Activated CD4-positive, alpha-beta T cell treated with anti-CD3 and anti-CD28 coated beads, Interleukin-2, Interleukin-6, amounts not matched to agents 100 ng/mL and 50 ng/mL, durations not matched to agents 16 hours and 8 hours (primary cell): ENCODE measurements at regions not wholly inside any gene's neighbourhood (a gene's known extent, or its start where the extent isn't known, plus 50 kb on each side); places are given as distances from the start of the nearest gene placed in this dataset.
A peak's percentile ranks its signal among the peaks of the same experiment; 100 is the strongest.
"Not testable (repeated sequence)": the region's sequence is repeated elsewhere in the genome, so short reads cannot be mapped to it uniquely, and the experiment has no call there.

ENCODE experiments used
- DNase-seq: peaks from one replicate; pipeline ENCODE4 v3.0.0-alpha.2; 2020

DNA sequence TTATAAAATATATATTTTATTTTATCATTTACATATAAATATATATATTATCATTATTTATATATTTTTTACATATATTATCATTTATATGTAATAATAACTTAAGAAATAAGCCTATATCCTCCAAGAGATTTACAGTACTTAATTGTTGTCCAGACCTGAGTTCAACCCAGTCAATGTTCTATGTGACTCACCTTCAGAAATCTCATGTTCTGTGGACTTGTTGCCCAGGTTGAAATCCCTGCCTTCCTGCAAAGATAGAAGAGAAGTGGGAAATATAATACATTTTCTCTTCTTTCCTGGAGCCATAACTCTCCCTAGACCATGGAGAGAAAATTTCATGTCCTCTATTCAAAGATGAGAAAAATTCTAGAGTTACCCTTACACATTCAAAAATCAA lies 247.3 kb downstream of the PARM1 start:
- no peak for DNase-seq

- no peak for DNase-seq
Observed at GRCh38 chr4:75179510-75179909, 246.6 kb downstream of the PARM1 start.

DNA sequence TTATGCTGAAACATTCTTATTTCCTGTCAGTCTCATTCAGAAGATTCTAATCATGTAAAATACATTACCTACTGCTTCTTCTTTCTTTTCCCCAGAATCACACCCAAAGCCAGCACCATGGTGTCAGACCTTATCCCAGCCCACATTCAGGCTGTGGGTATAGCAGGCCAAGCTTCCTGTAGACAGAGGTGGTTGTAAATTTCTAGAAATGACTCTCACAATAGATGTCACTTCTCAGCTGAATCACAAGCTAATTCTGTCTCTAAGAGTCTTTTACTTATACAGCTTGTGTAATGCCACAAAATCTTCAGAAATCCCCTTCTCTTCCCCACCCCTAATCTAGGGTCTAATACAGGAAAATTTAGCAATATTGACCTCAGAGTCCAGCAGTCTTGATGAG lies 239.6 kb downstream of the PARM1 start:
- DNase-seq = peak; percentile 36

- DNase-seq = no peak
Observed at GRCh38 chr4:75169427-75169826, 236.5 kb downstream of the PARM1 start.

DNA sequence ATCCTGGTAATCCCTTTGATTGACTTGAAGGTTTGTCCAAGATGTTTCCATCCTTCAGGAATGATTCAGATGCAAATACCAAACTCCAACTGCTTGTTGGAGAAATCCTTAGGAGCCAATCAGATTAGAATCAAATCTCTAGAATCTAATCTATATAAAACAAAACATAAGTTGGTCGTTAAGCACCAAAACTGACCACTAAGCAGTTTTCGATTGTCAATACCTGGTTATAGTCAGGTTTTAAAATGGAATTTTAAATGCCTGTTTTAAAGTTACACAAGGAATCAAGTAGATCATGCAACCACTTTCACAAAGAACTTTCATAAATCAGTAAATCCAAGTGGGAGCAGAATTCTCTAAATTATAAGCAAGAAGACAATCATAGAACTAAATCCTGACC lies 236.1 kb downstream of the PARM1 start:
- DNase-seq = no peak

DNA sequence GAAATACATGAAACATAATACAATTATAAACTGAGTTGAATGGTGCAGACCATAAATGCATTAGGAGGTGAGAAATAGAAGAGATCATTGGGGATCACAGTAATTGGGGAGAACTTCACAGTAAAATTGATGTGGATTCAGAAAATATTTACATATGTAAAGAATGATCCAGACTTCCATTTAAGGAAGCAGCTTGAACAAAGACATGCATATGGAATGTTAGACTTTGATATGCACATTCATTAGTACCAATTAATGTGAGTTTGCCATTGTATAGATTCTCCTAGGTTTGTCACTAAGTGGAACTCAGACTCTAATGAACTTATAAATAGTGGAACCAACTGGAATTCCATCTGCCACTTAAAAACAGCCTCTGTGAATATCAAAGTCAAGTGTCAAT lies 235.6 kb downstream of the PARM1 start:
- DNase-seq = no peak

DNA sequence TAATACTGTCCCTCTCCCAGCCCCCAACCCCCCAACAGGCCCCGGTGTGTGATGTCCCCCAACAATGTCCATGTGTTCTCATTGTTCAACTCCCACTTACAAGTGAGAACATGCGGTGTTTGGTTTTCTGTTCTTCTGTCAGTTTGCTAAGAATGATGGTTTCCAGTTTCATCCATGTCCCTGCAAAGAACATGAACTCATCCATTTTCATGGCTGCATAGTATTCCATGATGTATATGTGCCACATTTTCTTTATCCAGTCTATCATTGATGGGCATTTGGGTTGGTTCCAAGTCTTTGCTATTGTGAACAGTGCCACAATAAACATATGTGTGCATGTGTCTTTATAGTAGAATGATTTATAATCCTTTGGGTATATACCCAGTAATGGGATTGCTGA lies 232.2 kb downstream of the PARM1 start:
- DNase-seq = not testable (repeated sequence)

DNA sequence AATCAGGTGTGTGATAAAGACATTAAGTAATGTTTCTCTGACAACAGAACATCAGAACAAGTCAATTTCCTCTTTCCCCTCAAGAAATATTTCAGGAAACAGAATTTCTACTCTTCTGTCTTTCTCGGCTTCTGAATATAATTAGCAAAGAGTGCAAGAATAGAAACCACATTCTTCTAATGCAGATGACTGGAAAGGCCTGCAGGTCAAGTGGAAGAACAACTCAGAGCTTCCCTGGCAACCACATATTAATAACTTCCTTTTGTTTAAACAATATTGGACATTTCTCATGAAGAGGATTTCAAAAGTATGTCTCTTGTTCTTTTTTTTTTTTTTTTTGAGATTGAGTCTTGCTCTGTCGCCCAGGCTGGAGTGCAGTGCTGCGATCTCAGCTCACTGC lies 225.5 kb downstream of the PARM1 start:
- no peak for DNase-seq

GRCh38 chr4:75154994-75155393 lies 222.1 kb downstream of the PARM1 start:
- DNase-seq = no peak

GRCh38 chr4:75146223-75146622 lies 213.3 kb downstream of the PARM1 start:
- DNase-seq = no peak

GRCh38 chr4:75144475-75144874 lies 211.6 kb downstream of the PARM1 start:
- no peak for DNase-seq

GRCh38 chr4:75142850-75143249 lies 209.9 kb downstream of the PARM1 start:
- no peak for DNase-seq

DNA sequence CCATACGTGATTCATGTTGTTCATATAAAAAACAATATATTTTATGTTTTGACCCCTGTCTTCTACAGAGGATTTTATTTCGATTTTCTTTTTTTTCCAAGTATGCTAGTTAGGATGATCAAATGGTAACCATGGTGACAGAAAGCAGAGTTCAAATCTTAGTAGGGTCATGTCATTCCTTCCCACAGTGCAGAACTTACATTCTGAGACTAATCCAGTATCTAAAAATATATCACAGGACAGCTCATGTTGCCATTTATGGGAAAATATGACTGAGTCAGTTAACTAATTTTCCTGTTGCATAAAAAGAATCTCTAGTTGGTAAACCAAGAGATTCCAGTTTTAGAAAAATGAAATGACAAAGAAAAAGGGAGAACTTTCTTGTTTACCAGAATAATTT lies 209.5 kb downstream of the PARM1 start:
- DNase-seq = no peak

GRCh38 chr4:75141162-75141561 lies 208.2 kb downstream of the PARM1 start:
- no peak for DNase-seq

GRCh38 chr4:75137302-75137701 lies 204.4 kb downstream of the PARM1 start:
- no peak for DNase-seq

DNA sequence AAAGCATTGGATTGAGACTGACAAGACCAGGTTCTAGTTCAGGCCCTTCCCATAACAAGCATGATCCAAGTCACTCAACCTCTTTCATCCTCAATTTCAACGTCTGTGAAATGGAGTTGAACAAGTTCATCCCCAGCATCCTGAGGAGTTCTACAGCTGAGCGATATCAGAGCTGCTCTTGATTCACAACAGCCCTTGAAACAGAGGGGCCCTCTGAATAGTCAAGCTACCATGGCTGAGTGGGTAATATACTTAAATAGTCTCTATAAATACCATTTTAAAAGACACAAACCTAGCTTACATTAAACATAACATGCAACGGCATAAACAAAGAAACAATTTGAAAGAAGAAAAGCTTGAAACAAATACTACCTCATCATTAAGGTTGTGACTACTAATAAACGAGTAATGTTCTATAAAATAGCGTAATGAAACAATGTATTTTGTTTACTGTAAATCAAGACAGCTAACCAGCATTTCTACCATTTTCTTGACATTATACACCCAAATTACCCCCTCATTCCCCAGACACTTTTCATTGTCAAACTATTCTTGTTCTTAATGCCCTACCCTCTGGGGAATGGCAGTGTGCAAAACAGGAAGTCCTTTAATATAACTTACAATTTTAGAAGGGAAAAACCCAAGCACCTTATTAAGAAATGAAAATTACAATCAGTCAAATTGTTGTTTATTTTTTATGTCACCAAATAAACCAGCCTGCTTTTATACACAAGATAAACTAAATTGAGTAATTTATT lies 202.3 kb downstream of the PARM1 start:
- DNase-seq = no peak

- DNase-seq = not testable (repeated sequence)
Observed at GRCh38 chr4:75126870-75127269, 194.0 kb downstream of the PARM1 start.

DNA sequence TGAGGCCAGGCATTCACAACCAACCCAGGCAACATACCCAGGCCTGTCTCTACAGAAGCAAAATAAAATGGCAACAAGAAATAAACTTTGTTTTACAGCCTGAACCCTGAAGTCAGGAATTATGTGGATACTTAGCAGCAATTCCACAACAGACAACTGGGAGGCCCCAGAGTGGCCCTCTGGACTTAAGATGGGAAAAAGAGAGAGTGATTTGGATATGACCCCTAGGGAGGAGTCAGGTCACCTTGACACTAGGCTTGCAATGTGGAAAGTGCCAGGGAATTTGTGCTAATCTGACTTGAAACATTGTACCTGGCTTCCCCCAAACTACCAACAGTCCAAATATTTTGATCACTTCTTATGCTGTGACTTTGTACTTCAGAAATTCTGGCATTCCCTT lies 193.1 kb downstream of the PARM1 start:
- no peak for DNase-seq

DNA sequence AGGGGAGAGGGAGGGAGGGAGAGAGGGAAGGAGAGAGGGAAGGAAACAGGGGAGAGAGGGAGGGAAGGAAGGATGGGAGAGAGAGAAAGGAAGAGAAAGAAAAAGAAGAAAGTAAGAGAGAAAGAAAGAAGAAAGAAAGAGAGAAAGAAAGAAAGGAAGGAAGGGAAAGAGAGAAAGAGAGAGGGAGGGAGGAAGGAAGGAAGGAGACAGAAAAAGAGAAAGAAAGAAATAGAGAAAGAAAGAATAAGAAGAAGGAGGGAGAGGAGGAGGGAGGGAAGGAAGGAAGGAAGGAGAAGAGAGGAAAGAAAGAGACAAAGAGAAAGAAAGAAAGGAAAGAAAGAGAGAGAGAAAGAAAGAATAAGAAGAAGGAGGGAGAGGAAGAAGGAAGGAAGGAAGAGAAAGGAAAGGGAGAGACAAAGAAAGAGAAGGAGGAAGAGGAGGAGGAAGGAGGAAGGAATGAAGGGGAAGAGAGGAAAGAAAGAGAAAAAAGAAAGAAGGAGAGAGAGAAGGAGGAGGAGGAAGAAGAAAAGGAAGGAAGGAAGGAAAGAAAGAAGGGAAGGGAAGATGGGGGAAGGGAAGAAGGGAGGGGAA lies 189.6 kb downstream of the PARM1 start:
- no peak for DNase-seq

DNA sequence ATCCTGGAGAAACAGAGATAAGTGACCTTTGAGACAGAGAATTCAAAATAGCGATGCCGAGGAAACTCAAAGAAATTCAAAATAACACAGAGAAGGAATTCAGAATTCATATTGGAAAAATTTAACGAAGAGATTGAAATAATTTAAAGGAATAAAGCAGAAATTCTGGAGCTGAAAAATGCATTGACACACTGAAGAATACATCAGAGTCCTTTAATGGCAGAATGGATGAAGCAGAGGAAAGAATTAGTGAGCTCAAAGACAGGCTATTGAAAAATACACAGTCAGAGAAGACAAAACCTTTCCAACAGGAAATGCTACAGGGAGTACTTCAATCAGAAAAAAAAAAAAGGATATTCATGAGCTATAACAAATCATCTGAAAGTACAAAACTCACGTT lies 185.8 kb downstream of the PARM1 start:
- DNase-seq = no peak

- DNase-seq = no peak
Observed at GRCh38 chr4:75110061-75110460, 177.1 kb downstream of the PARM1 start.

DNA sequence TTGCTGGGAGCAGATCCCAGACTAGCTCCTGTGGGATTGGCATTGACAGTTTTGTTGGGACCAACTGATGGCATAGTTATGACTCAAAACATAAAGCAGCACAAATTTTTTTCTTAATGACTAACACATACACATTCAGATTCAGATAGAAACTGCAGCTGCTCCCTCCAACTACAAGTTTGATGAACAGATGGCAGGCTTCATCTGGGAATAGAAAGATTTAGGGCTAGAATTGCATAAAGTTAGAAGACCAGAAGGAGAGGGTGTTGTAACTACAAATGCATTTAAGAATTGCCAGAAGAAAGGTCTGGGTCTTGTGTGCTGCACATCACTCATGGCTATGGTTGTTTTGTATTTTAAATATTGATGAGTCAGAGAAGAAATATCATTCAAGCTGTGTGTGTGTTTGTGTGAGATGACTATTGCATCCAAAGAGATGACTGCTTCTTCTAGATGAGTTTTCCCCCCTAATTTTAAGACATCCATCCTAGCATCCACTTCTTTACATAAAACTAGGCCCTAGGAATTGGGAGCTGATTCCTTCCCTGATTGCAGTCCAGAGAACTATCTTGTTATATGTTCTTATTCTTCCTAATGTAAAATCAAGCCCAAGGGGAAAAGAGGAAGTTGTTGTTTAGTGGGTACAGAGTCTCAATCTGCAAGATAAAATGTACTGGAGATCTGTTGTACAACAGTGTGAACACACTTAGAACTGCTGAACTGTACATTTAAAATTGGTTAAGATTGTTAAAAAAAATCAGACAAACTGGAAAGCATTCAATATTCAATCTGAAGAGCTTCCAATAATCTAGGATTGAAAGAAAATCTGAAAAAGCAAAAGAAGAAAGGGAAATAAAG lies 175.1 kb downstream of the PARM1 start:
- peak; percentile 2 for DNase-seq

GRCh38 chr4:75102787-75103085 lies 169.8 kb downstream of the PARM1 start:
- no peak for DNase-seq
